Stimulated activated CD8-positive, alpha-beta memory T cell treated with anti-CD3 and anti-CD28 coated beads, Interleukin-12 subunit alpha, Interleukin-12 subunit beta, amount 100 ng/mL, for 24 hours (primary cell): ENCODE measurements at regions not wholly inside any gene's neighbourhood (a gene's known extent, or its start where the extent isn't known, plus 50 kb on each side); places are given as distances from the start of the nearest gene placed in this dataset.

Experiments
- DNase-seq: peaks from one replicate; pipeline ENCODE4 v3.0.0-alpha.2; 2020; ENCODE audit errors: extremely low read depth

DNA sequence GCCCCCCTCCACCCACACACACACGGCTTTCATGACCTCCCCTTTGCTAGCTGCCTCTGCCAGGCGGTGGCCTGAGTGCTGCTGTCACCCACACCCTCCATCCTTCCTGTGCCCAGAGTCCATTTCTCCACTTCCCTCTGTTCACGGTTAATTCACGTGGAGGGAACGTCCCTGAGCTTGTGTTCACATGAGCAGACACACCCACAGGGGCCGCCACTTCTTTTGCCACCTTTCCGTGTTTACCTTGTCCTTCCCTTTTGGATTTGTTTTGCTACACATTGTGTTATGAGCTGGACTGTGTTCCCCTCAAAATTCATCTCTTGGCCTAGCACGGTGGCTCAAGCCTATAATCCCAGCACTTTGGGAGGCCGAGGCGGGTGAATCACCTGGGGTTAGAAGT, 128.0 kb downstream of the ETS2 start:
- DNase-seq = no peak

GRCh38 chr21:38931291-38931690, 125.6 kb downstream of the ETS2 start:
- DNase-seq = no peak

GRCh38 chr21:38930853-38931252, 125.1 kb downstream of the ETS2 start:
- no peak for DNase-seq

GRCh38 chr21:38930066-38930465, 124.3 kb downstream of the ETS2 start:
- DNase-seq = no peak

DNA sequence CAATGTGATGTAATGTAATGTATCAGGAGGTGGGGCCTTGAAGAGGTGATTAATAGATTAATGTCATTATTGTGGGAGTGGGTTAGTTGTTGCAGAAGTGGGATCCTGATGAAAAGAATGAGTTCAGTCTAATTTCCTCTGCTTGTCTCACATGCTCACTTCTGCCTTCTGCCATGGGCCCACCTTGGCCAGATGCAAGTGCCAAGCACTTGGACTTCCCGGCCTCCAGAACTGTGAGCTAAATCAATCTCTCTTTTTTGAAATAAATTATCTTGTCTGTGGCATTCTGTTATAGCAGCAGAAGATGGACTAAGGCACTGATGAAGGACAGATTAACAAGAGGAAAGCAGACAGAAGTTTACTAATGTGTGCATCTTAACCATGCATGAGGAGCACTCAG, 123.9 kb downstream of the ETS2 start:
- DNase-seq = no peak

DNA sequence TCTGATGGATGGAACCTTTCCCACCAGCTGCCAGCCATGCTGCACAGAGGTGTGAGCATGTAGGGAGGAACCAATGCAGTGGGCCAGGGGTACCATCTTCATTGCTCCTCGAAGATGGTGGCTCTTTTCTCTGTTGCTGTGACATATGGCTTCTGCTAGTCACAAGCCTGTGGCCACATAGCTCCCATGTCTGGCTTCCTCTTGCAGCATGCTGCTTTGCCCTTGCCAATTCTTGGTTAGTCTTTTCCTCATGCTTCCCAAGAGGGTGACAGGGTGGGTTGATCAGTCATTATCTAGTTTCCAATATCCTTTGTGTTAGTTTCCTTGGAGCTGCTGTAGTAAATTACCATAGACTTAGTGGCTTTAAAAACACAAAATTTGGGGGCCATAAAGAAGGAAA, 123.4 kb downstream of the ETS2 start:
- no peak for DNase-seq

GRCh38 chr21:38927776-38928175, 122.0 kb downstream of the ETS2 start:
- no peak for DNase-seq

DNA sequence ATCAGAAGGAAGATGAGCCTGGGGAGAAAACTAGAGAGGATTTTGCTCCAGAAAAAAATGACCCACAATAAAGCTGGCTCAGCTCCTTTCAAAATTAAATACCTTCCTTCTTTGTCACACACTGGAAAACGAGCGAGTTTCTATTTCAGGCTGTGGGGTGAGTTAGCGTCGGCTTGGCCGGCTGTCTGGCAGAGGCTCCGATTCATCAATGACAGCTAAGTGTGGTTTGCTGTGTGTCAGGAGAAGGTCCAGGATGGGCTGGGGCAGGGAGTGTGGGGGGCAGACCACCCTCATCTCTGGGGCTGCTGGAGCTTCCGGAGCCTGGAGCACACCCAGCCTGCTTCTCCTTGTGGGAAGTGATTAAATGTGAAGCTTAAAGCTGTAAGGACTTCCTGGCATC, 120.2 kb downstream of the ETS2 start:
- DNase-seq = no peak

- DNase-seq = no peak
Measured at GRCh38 chr21:38925478-38925877, 119.7 kb downstream of the ETS2 start.

- no peak for DNase-seq
Measured at GRCh38 chr21:38924954-38925353, 119.2 kb downstream of the ETS2 start.

DNA sequence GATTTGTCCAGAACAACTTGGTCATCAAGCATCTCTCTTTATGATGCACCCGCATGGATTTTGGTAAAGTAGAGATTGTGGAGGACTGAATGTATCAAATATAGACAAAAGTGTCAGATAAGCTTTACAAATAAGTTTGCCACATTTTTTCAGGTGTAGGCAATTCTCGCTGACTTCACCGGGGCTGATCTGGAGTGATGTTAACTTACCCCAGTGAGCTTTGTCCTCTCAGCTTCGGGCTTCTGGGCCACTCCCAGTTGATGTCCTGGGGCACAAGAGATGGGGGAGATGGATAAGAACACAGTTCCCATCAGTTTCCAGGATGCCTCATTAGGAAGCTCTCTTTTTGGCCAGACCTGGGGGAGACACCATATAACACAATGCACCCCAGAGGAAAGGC, 117.7 kb downstream of the ETS2 start:
- no peak for DNase-seq

- DNase-seq = no peak
Measured at GRCh38 chr21:38922474-38923235, 116.9 kb downstream of the ETS2 start.

DNA sequence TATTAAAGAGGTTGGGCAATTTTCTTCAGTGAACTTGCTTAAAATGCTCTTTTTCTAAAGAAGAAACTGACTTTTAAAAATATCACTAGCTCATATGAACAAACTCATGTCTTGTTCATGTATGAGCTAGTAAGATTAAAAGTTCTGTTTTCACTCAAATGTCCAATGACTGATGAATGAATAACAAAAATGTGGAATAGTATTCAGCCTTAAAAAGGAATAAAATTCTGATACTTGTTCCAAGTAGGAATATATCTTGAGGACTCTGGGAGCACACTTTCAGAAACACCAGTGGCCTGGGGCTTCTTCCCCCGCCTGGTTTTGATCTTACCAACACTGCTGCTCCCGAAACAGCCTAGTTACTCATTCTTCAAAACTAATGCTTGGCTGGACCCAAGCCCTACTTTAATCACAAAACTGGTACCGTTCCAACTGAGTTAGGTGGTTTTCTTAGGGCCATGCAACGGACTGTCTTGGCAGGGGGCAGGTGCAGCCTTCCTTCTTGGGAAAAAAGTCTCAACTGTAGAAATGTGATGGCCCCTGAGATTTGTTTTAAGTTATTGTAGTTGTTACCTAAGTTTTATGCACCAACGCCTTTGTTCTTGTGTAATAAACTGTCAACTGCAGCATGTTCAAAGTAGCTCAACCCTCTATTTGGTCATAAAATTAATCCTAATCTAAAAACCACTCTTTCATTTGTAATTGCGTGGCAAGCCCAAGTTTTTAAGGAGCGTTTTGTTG, 116.0 kb downstream of the ETS2 start:
- DNase-seq = no peak

- DNase-seq = no peak
Measured at GRCh38 chr21:38920631-38921398, 115.1 kb downstream of the ETS2 start.

DNA sequence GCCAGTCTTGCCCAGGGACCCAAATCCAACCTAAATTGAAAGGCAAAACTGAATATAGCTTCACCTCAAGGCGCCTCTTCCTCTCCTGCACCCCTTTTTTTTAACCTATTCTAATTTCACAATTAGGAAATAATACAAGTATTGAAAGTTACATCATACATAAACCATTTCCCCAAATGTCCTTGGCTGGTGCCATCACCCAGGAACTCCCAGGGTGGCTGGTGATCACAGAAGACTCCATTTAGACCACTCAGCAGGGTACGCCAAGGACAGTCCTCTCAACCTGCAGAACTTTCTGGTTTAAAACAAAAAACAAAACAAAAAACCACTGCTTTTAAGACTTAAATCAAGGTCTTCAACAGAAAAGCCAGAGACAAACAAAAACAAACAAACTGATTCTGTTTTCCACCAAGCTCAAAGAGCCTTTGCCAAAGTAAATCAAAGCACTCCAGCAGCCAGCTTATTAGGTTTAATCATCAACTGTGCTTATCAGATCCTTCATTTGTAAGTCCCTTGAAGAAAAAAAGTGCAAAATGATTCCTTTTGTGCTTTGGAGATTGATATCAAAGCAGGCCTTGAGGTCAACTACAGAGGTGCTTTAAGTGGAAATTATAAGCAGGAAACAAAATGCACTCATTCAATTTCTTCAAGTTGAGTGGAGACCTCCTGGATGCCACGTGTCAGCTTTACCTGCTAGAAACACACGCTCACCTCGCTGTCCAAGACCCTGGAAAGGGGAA, 113.0 kb downstream of the ETS2 start:
- DNase-seq = no peak

- DNase-seq = no peak
Measured at GRCh38 chr21:38917043-38917774, 111.5 kb downstream of the ETS2 start.

DNA sequence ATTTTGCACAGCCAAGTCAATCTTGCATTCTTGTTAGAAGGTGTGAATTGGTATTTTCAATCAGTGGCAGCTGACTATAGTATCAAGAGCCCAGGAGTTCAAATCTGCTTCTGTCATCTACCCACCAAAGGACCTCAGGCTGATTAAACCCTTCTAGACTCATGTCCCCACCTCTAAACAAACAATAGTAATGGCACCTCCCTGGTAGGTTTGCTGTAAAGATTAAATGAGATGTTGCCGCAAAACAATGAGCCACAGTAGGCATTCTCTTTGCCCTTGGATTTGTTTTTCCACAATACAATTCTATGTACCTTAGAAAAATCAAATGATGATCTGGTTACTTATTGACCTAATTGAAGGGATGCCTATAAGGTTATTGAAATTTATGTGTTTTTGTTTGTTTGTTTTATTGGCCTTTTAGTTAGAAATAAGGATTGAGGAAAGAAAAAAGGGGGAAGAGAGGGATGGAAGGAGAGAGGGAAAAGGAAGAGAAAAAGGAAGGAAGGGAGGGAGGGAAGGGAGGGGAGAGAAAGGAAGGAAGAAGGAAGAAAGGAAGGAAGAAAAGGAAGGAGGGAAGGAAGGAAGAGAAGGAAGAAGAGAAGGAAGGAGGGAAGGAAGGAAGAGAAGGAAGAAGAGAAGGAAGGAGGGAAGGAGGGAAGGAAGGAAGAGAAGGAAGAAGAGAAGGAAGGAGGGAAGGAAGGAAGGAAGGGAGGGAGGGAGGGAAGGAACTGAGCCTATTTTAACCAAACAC, 110.7 kb downstream of the ETS2 start:
- no peak for DNase-seq

DNA sequence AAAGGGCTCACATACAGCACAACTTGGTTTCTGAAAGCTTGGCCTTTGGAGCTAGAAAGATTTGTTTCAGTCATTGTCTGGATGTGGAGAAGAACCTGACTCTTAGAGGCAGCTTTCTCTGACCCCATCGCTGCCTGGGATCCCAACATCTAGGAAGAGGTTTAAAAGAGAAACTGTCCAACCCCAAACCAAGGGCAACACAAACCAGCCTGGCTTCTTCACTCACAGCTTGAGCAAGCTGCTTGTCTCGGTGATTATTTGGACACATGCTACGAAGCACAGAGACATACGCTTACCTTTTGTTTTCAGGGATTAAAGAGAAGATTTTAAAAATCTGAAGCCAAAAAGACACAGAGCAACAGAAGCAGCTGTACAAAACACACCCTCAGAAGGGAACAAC, 109.8 kb downstream of the ETS2 start:
- DNase-seq = no peak

DNA sequence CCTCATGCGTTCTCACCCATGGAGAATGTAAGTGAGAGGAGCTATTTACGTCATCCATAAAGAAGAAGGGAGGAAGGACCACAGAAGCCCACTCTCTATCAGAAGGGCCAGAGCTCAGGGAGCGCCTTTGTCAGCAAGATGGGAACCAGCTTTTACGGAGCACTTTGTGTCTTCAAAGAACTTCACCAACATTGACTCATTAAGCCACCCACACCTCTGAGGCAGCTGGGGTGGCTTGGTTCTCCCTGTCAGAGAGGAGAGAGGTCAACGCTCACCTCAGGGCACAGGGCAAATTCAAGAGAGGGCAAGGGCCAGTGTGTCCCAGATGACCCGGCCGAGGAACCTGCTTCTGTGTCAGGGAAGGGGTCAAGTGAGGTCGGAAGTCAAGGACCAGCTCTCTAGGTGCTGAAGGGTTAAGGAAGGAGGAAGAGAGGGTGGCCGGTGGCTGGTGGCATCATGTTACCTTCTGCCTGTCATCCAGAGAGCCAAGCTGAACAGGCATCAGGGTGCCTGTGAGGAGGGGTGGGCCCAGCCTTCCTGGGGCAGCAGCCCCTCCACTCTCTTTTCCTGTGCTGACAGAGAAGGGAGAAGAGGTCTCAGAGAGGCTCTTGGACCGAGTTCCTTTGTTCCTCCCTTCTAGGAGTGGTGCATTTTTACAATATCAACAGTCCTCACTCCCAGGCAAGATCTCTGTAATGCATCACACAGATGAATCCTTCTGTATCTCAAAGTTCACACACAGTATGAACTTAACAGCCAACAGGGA, 109.0 kb downstream of the ETS2 start:
- DNase-seq = no peak
